BJ (cell line): ENCODE measurements at regions not wholly inside any gene's neighbourhood (a gene's known extent, or its start where the extent isn't known, plus 50 kb on each side); places are given as distances from the start of the nearest gene placed in this dataset.
"Not testable (repeated sequence)": the region's sequence is repeated elsewhere in the genome, so short reads cannot be mapped to it uniquely, and the experiment has no call there.

Experiments used
- CTCF ChIA-PET: fragments of 350-600 bp; formaldehyde crosslinking; extraction: SDS; loops from one replicate; lab custom pipeline; 2021; ENCODE audit warnings: antibody characterized with exemption, inconsistent platforms; lab: Yijun Ruan, JAX
- POLR2A ChIA-PET: fragments of 300-600 bp; sonication (Branson Sonifier 250); formaldehyde crosslinking; extraction: SDS; loops from one replicate; lab custom pipeline; 2021; ENCODE audit warnings: antibody characterized with exemption; lab: Charles Lee
- DNase-seq: peaks from one replicate; pipeline ENCODE4 v3.0.0-alpha.2; 2011; ENCODE audit warnings: low read depth
- H3K27me3 ChIP-seq: 2 replicates; pipeline ENCODE4 v1.6.0; 2011; ENCODE audit warnings: low read length; ENCODE audit not compliant: control insufficient read depth, insufficient read depth
- H3K36me3 ChIP-seq: 2 replicates; pipeline ENCODE4 v1.5.1; 2011; ENCODE audit warnings: low read length; ENCODE audit not compliant: control insufficient read depth, insufficient read depth
- H3K4me3 ChIP-seq: 2 replicates; pipeline ENCODE4 v1.5.1; 2011; ENCODE audit warnings: low read depth, mild to moderate bottlenecking, control low read depth, low read length
- TF ChIP-seq, protein P1 (sequence below): IDR thresholded peaks from 2 replicates; pipeline ENCODE4 v1.5.1; 2011; ENCODE audit warnings: low read depth, mild to moderate bottlenecking, control low read depth, inconsistent platforms, low read length, moderate library complexity; ENCODE audit not compliant: insufficient read depth

DNA sequence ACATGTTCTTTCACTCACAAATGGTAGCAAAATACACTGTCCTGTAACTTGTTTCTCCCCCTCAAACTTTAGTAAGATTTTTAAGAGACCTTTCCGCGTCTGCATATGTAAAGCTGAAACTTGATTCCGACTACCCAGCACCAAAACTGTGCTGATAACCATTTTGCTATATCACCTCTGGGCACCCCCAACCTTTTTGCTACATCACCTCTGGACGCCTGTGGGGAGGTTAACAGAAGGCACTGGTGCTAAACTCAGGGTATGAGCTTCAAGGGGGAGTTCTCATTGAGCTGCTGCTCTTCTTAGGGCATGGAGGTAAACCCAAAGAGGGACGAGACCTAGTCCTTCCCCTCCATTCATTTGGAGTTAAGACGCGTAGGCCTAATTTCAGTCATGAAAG is 67.6 kb upstream of the NFE2L3 start:
- TF ChIP-seq, protein P1, sequence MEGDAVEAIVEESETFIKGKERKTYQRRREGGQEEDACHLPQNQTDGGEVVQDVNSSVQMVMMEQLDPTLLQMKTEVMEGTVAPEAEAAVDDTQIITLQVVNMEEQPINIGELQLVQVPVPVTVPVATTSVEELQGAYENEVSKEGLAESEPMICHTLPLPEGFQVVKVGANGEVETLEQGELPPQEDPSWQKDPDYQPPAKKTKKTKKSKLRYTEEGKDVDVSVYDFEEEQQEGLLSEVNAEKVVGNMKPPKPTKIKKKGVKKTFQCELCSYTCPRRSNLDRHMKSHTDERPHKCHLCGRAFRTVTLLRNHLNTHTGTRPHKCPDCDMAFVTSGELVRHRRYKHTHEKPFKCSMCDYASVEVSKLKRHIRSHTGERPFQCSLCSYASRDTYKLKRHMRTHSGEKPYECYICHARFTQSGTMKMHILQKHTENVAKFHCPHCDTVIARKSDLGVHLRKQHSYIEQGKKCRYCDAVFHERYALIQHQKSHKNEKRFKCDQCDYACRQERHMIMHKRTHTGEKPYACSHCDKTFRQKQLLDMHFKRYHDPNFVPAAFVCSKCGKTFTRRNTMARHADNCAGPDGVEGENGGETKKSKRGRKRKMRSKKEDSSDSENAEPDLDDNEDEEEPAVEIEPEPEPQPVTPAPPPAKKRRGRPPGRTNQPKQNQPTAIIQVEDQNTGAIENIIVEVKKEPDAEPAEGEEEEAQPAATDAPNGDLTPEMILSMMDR, result no peak
- no peak for DNase-seq
- POLR2A ChIA-PET, result no interaction called here

DNA sequence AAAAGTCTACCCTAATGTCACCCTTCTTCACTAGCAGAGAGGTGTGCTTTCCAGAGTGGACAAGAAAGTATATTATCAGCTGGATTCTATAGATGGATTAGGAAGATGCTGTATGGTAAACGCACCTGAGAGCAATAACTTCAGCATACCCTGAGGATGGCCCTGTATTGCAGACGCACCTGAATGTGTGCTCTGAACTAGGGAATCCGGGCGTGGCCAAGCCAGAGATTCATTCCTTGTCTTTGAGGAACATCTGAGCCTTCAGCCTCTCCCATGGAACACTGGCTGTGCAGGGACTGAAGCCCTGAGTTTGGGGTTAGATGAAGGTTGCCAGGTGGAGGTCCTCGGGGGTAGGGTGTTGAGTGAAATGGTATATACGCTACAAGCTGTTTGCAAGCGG is 66.2 kb upstream of the NFE2L3 start:
- CTCF ChIA-PET, result interaction anchor here (1.2 to 1.9 kb wide), 2 partner anchors 112 to 279 kb away, joined by 3 to 10 read pairs; no protein-coding TSS in a partner anchor
- no peak for DNase-seq
- TF ChIP-seq, protein P1, result no peak
- no peak overlapping the region for H3K4me3 ChIP-seq
- H3K36me3 ChIP-seq, result no peaks in the 10 kb centered on the region
- 0 out of 2 replicates have a peak, but pooled peaks cover 1% of the 10 kb centered on the region for H3K27me3 ChIP-seq
- POLR2A ChIA-PET, result no interaction called here

More for the DNA sequence above, 67.6 kb upstream of the NFE2L3 start:
- no peaks in the 10 kb centered on the region for H3K36me3 ChIP-seq
- CTCF ChIA-PET, result interaction anchor here (1.1 to 3.7 kb wide), 3 partner anchors 114 to 281 kb away, joined by 4 to 26 read pairs (median 7); no protein-coding TSS in a partner anchor
- H3K27me3 ChIP-seq, result peaks cover 3% of the 10 kb centered on the region; the same call in 1 of the 2 replicates
- H3K4me3 ChIP-seq, result no peak overlapping the region

DNA sequence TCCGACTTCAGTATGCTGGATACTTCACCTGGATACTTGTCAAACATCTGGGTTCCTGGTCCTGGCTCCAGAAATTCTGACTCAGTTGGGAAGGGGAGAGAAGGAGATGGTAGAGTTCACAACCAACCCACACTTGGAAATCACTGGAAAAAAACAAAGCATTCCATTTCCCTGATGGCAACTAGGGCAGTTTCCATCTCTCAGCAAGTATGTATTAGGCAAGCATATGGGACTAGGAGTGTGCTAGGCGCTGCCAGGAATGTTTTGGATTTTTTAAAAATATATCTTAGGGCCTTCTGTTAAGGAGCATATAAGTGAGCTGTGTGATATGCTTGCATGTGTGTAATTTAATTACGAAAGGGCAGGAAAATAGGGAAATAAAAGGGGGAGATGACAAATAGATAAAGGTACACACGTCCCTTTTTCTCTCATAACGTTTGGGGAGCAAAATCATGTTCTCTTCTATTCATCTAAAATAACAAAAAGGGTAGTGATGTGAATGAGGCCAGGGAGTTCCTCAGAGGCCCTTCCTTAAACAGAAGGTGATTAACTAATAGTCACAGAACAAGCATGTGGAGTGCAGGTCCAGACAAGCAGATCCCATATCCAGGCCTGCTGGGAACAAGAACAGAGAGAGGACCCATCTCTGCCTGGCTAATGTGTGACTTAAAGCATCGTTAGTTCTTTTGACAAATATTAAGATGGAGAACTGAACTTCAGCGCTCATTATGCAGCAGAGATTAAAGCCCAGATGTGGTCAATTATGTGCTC is 64.5 kb upstream of the NFE2L3 start:
- DNase-seq, result no peak
- CTCF ChIA-PET, result interaction anchor here (0.7 to 5.7 kb wide), 6 partner anchors 111 to 278 kb away, joined by 3 to 88 read pairs (median 4); no protein-coding TSS in a partner anchor

GRCh38 chr7:26089469-26089868 is 62.5 kb upstream of the NFE2L3 start:
- CTCF ChIA-PET, result interaction anchor here (0.6 to 5.7 kb wide), 8 partner anchors 9 to 280 kb away, joined by 3 to 88 read pairs (median 15); partner anchors contain the start of gene HNRNPA2B1
- H3K27me3 ChIP-seq, DNase-seq, H3K4me3 ChIP-seq, POLR2A ChIA-PET, H3K36me3 ChIP-seq: not testable (repeated sequence)

More for the DNA sequence above, 64.5 kb upstream of the NFE2L3 start:
- TF ChIP-seq, protein P1, result no peak
- POLR2A ChIA-PET, result no interaction called here
- no peaks in the 10 kb centered on the region for H3K36me3 ChIP-seq
- H3K27me3 ChIP-seq, result 0 out of 2 replicates have a peak, but pooled peaks cover 1% of the 10 kb centered on the region
- no peak overlapping the region for H3K4me3 ChIP-seq

DNA sequence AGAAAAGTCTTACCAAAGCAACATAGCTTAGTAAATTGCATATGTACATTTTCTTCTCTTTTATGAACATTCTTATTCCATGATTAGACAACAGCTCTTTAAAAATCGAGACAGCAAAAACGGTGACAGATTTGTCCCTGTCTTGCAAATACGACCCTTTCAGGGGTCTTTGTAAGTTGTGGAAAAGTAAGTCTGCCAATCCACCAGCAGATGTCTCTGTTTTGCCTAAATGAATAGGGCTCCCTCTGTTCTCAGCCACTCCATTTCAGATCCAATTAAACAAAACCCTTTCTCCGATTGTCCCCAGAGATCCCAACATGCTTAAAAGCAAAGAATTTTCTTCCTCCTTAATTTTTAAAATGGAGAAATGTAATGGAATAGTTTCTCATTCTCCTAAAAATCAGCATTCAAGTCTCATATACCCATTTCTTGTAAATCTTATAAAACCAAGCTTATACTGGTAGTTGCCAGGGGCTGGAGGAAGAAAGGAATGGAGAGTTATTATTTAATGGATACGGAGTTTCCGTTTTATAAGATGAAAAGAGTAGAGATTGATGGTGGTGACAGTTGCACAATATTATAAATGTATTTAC is 61.0 kb upstream of the NFE2L3 start:
- H3K36me3 ChIP-seq, result no peaks in the 10 kb centered on the region
- TF ChIP-seq, protein P1, result peak; percentile 70
- ChIA-PET CTCF (interaction anchor here (0.6 to 5.7 kb wide), 41 partner anchors 8 to 1070 kb away, joined by 3 to 88 read pairs (median 5); partner anchors contain the start of genes HNRNPA2B1 and NFE2L3), POLR2A (no interaction called here)
- peak; percentile 11 for DNase-seq
- 0 out of 2 replicates have a peak, but pooled peaks cover 1% of the 10 kb centered on the region for H3K27me3 ChIP-seq
- H3K4me3 ChIP-seq, result no peak overlapping the region
